Lower lobe of right lung (tissue), 2 donors: ENCODE measurements at regions not wholly inside any gene's neighbourhood (a gene's known extent, or its start where the extent isn't known, plus 50 kb on each side); places are given as distances from the start of the nearest gene placed in this dataset.
"Not testable (repeated sequence)": the region's sequence is repeated elsewhere in the genome, so short reads cannot be mapped to it uniquely, and the experiment has no call there.

Source experiments
- ATAC-seq, 2 donors: fragments of 200-7000 bp; cut with Tn5 transposase; one replicate each; pipeline ENCODE4 v1.9.1; 2020 to 2022; ENCODE audit warnings: mild to moderate bottlenecking in 2 of 2, moderate library complexity in 2 of 2
- DNase-seq: peaks from one replicate; pipeline ENCODE4 v3.0.0-alpha.2; 2020
- H3K27ac ChIP-seq: fragments of 200-600 bp; one replicate; pipeline ENCODE4 v1.8.0; 2022
- H3K27me3 ChIP-seq: fragments of 200-600 bp; one replicate; pipeline ENCODE4 v1.8.0; 2022; ENCODE audit warnings: low read depth
- H3K36me3 ChIP-seq: fragments of 200-600 bp; one replicate; pipeline ENCODE4 v1.8.0; 2022; ENCODE audit warnings: mild to moderate bottlenecking
- H3K4me1 ChIP-seq: fragments of 200-600 bp; one replicate; pipeline ENCODE4 v1.8.0; 2022
- H3K4me3 ChIP-seq: fragments of 200-600 bp; one replicate; pipeline ENCODE4 v1.8.0; 2022; ENCODE audit warnings: mild to moderate bottlenecking
- H3K9me3 ChIP-seq: fragments of 200-600 bp; one replicate; pipeline ENCODE4 v1.8.0; 2022
- intact Hi-C: fragments of 100-400 bp; cut with DNase I; formaldehyde crosslinking; loops from one replicate; pipeline ENCODE4 v1.11.0; 2022
- TF ChIP-seq, protein P1 (sequence below): fragments of 200-600 bp; IDR thresholded peaks from one replicate; pipeline ENCODE4 v1.8.0; 2022; ENCODE audit warnings: antibody characterized with exemption, mild to moderate bottlenecking
- donor health status: DM: no; HTN: yes; CAD: no; lungs with severe emphysema.

DNA sequence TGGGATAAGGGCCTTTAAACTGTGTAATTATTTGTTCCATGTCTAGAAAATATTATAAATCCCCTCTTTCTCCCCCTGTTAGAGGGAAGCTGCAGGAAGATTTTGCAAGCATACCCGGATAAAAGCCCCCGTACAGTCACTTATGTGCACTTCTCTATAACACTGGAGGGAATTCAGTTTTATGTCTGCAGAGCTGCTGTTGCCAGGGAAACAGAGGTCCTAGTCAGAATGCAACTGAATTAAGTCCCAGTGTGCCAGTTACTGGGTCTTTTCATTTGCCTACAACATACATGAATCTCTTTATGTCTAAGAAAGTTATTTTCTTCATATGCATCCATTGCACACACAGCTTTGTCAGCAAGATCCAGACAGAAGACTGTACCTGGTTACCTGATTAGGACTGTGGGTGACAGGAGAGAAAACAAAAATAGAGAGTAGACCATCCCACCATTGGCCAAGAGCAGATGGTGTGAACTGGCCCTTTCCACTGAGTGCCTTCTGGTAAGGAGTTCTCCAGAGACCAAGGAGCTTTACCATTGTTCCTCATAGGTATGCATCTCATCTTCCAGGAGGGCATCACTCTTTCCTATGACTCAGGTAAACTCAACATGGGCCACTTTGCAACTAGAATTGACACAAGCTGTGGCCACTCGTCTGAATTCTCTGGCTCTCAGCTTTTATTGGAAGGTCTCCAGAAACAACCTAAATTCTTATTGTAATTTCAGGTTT lies 180.8 kb upstream of the PHACTR1 start:
- Histone ChIP-seq H3K27ac (no peak overlapping the region), H3K4me3 (no peak overlapping the region), H3K36me3 (no peaks in the 10 kb centered on the region), H3K4me1 (peaks cover 8% of the 10 kb centered on the region), H3K27me3 (no peaks in the 10 kb centered on the region), H3K9me3 (no peaks in the 10 kb centered on the region)
- ATAC-seq (peak in 1 of 2 donors; percentile 42), DNase-seq (no peak)
- intact Hi-C loops: no loop called here
- TF ChIP-seq, protein P1, sequence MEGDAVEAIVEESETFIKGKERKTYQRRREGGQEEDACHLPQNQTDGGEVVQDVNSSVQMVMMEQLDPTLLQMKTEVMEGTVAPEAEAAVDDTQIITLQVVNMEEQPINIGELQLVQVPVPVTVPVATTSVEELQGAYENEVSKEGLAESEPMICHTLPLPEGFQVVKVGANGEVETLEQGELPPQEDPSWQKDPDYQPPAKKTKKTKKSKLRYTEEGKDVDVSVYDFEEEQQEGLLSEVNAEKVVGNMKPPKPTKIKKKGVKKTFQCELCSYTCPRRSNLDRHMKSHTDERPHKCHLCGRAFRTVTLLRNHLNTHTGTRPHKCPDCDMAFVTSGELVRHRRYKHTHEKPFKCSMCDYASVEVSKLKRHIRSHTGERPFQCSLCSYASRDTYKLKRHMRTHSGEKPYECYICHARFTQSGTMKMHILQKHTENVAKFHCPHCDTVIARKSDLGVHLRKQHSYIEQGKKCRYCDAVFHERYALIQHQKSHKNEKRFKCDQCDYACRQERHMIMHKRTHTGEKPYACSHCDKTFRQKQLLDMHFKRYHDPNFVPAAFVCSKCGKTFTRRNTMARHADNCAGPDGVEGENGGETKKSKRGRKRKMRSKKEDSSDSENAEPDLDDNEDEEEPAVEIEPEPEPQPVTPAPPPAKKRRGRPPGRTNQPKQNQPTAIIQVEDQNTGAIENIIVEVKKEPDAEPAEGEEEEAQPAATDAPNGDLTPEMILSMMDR: no peak

DNA sequence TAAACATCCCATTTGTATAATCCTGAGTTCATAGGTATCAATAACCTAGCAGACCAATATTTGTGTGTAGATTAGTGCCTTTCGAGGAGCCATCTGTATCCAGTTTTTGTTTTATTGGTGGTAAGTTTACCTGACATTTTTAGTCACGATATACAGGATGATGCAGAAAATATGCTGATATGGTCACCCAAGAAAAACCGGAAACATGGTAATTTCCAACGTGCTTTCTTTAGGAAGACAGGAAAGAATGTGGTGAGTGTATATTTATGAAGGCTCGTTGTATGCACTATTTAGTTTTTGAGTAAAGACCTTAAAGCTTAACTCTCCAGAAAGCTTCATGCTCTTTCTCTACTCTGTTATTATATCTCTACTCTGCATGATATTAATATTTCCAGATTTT lies 180.2 kb upstream of the PHACTR1 start:
- no peak for ATAC-seq
- Histone ChIP-seq H3K4me1 (peaks cover 8% of the 10 kb centered on the region), H3K27me3 (no peaks in the 10 kb centered on the region), H3K9me3 (no peaks in the 10 kb centered on the region), H3K27ac (no peak overlapping the region), H3K36me3 (no peaks in the 10 kb centered on the region), H3K4me3 (no peak overlapping the region)
- DNase-seq: no peak
- intact Hi-C loops: no loop called here
- TF ChIP-seq, protein P1: no peak

DNA sequence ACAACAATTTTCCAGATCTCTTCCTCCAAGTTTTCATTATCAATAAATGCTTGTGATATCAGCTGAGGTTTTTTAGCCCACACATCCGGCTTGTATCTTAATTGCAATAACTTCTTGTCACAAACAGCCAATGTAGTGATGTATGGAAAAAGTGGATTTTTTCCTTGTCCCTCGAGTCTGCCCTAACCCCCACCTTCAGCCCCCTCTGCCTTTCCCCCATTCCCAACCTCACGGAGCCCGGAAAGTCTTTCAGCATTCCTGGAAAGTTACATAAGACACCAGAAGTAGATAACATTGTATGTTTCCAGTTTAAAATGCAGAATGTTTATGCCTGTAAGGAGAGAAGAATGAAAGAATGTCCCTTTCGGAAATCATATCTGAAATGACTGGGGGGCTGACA lies 179.2 kb upstream of the PHACTR1 start:
- Histone ChIP-seq H3K4me1 (peaks cover 8% of the 10 kb centered on the region), H3K27me3 (no peaks in the 10 kb centered on the region), H3K9me3 (no peaks in the 10 kb centered on the region), H3K4me3 (no peak overlapping the region), H3K36me3 (no peaks in the 10 kb centered on the region), H3K27ac (no peak overlapping the region)
- DNase-seq: no peak
- peak in 1 of 2 donors; percentile 36 for ATAC-seq
- intact Hi-C loops: no loop called here
- TF ChIP-seq, protein P1: no peak

DNA sequence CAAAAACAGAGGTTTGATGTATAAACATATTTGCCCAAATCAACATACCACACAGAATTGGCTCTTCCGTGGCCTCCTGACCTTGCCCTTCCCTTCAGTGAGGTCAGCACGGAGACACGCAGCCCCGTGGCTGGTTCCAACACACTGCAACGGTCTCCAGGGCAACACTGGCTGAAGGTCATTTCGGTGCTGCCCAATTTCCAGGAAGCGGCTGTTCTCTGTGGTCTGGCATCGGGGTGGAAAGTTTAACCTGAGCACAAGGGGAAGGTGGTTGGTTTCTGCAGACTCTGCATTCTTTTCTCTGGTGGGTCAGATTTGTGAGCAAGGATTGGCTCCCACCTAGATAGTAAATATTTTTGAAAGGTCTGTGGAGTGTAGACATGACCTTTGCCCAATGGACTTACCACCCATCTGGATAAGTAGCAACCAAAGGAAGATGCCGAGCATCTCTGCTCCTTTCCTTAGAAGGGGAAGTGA lies 177.6 kb upstream of the PHACTR1 start:
- Histone ChIP-seq H3K36me3 (no peaks in the 10 kb centered on the region), H3K27ac (no peak overlapping the region), H3K4me1 (peaks cover 8% of the 10 kb centered on the region), H3K27me3 (no peaks in the 10 kb centered on the region), H3K9me3 (no peaks in the 10 kb centered on the region), H3K4me3 (no peak overlapping the region)
- intact Hi-C loops: no loop called here
- DNase-seq (peak; percentile 48), ATAC-seq (peak; percentile 63 to 67)
- TF ChIP-seq, protein P1: no peak

DNA sequence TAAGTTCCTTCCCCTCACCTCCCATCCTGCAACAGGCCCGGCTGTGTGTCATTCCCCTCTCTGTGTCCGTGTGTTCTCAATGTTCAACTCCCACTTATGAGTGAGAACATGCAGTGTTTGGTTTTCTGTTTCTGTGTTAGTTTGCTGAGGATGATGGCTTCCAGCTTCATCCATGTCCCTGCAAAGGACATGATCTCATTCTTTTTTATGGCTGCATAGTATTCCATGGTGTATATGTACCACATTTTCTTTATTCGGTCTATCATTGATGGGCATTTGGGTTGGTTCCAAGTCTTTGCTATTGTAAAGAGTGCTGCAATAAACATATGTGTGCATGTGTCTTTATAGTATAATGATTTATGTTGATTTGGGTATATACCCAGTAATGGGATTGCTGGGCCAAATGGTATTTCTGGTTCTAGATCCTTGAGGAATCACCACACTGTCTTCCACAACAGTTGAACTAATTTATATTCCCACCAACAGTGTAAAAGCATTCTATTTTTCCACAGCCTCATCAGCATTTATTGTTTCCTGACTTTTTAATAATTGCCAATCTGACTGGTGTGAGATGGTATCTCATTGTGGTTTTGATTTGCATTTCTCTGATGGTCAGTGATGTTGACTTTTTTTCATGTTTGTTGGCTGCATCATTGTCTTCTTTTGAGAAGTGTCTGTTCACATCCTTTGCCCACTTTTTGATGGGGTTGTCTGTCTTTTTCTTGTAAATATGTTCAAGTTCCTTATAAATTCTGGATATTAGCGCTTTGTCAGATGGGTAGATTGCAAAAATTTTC lies 174.1 kb upstream of the PHACTR1 start:
- intact Hi-C loops, H3K27ac ChIP-seq, H3K4me1 ChIP-seq, H3K27me3 ChIP-seq, ATAC-seq, H3K9me3 ChIP-seq, H3K36me3 ChIP-seq, H3K4me3 ChIP-seq, DNase-seq: not testable (repeated sequence)

DNA sequence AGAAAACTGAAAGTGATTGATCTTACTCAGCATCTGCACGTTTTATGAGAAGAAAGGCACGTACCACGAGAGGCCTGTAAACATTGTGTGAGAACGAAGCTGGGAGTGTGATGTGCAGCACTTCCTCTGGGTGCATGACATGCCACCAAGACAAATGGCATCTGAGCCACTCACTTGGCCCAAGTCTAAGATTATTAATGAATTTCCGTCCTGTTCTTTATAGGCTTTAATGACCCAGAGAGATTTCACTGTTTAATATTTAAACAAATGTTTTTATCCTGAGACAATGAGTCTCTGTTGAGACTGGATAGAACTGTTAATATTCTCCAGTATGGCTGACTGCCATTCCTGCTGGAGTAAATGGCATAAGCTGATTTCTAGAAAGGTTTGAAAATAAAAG lies 172.6 kb upstream of the PHACTR1 start:
- ATAC-seq (no peak), DNase-seq (no peak)
- no peaks in the 10 kb centered on the region for H3K36me3 ChIP-seq
- H3K9me3 ChIP-seq: no peaks in the 10 kb centered on the region
- intact Hi-C loops: no loop called here
- H3K4me1 ChIP-seq: no peaks in the 10 kb centered on the region
- TF ChIP-seq, protein P1: no peak
- H3K4me3 ChIP-seq: no peak overlapping the region
- H3K27ac ChIP-seq: no peak overlapping the region
- H3K27me3 ChIP-seq: no peaks in the 10 kb centered on the region
